HG02885 (cell line): ENCODE measurements at regions not wholly inside any gene's neighbourhood (a gene's known extent, or its start where the extent isn't known, plus 50 kb on each side); places are given as distances from the start of the nearest gene placed in this dataset.
A peak's percentile ranks its signal among the peaks of the same experiment; 100 is the strongest.

Experiments
- ATAC-seq: cut with Tn5 transposase; IDR thresholded peaks from one replicate; pipeline ENCODE4 v1.9.1; 2021; ENCODE audit warnings: mild to moderate bottlenecking; ENCODE audit not compliant: unreplicated experiment, poor library complexity

GRCh38 chr1:60425528-60425927 lies 352.0 kb upstream of the C1orf87 start:
- ATAC-seq = no peak

- no peak for ATAC-seq
Observed at GRCh38 chr1:60423146-60423780, 349.7 kb upstream of the C1orf87 start.

GRCh38 chr1:60421965-60422364 lies 348.4 kb upstream of the C1orf87 start:
- ATAC-seq = no peak

- no peak for ATAC-seq
Observed at GRCh38 chr1:60419023-60419422, 345.5 kb upstream of the C1orf87 start.

DNA sequence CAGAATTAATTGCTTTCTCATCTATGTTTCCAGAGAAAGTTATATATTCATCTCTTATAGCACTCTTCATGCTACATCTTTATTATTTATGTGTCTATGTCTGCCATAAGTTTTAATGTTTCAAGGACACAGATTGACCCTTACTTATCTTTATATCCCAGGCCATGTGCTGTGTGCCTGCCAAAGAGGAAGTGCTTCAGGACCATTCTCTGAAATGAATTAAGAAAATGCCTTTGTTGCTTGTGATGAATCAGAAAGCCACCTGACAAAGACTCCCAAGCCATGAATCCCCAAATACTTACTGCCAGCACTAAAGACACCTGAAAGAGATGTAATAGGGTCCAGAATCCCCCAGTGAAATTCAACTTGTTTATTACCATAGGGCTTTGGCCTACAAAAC lies 342.1 kb upstream of the C1orf87 start:
- no peak for ATAC-seq

GRCh38 chr1:60413091-60413490 lies 339.5 kb upstream of the C1orf87 start:
- ATAC-seq = no peak

- ATAC-seq = no peak
Observed at GRCh38 chr1:60411591-60411990, 338.0 kb upstream of the C1orf87 start.

- ATAC-seq = no peak
Observed at GRCh38 chr1:60402816-60403215, 329.2 kb upstream of the C1orf87 start.

DNA sequence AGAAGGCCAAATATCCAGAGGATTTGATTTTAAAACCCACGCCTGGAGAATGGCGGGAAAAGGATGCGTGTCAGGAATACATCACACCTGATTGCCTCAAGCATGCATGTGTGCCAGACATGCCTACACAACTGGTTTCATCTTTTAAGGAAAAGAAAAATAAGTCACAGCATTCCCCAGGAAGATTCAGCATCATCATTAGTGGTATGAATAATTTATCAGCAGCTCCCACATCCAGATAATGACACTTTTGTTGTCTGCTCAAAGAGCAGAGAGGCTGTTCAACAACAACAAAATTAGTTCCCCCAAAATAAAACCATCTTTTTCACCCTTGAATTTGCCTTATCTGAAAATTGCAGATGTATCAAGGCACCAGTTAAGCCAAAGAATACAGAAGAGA lies 328.6 kb upstream of the C1orf87 start:
- no peak for ATAC-seq

- ATAC-seq = no peak
Observed at GRCh38 chr1:60394436-60394835, 320.9 kb upstream of the C1orf87 start.

GRCh38 chr1:60390593-60391282 lies 317.2 kb upstream of the C1orf87 start:
- ATAC-seq = peak; percentile 53

- no peak for ATAC-seq
Observed at GRCh38 chr1:60388092-60388987, 314.8 kb upstream of the C1orf87 start.

GRCh38 chr1:60387175-60387574 lies 313.6 kb upstream of the C1orf87 start:
- ATAC-seq = no peak

GRCh38 chr1:60386249-60386648 lies 312.7 kb upstream of the C1orf87 start:
- ATAC-seq = no peak

GRCh38 chr1:60376196-60376595 lies 302.6 kb upstream of the C1orf87 start:
- ATAC-seq = no peak

DNA sequence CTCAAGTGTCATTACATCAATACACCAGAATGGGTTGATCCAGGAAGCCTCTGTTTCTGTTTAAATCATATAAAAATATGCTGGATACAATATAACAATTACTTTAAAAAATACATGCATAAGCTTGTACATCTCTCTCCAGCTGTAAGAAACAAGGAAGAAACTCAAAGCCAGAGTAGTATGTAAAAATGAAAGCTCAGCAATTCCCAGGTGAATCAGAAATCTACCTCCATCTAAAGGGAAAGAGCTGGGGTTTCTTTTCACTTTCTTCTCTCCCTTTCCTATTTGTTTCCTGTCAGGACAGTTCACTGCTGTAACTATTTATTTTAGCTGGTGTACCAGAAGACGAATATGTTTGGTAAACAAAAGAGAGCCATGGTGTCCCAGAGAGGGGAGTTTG lies 301.0 kb upstream of the C1orf87 start:
- no peak for ATAC-seq

- no peak for ATAC-seq
Observed at GRCh38 chr1:60367532-60367931, 294.0 kb upstream of the C1orf87 start.

DNA sequence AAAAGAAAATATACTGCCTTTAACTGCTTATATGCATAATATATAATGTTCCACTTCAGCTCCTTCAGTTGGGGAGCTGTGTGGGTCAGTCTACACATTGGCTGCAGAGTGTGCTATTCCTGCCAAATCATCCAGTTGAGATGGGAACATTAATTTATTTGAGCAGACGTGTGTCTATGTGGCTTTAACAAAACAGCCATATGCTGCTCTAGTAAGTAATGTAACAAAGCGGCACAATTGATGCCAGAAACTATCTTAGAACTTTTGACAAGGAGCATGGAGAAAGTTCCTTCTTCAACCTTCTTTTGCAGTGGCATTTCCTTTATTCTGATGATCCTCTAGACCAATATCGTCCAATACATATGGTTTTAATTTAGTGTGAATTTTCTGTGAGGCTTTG lies 285.9 kb upstream of the C1orf87 start:
- ATAC-seq = no peak

DNA sequence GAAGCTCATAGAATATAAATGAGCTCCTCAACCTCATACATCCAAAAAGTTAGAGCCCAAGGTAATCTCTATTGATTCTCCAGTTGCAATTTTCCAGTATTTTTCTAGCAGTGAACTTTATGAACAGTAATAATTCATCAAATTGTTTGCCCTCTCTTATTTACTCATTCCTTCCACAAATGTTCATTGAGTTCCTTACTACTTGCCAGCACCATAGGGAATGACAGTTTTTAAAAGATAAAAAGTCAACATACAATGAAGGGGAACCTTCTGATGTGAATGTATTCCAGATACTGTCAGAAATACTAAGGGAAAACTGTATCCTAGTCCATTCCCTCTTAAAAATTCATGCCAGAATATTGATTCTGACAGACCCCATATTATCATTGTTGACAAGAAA lies 277.0 kb upstream of the C1orf87 start:
- ATAC-seq = no peak

DNA sequence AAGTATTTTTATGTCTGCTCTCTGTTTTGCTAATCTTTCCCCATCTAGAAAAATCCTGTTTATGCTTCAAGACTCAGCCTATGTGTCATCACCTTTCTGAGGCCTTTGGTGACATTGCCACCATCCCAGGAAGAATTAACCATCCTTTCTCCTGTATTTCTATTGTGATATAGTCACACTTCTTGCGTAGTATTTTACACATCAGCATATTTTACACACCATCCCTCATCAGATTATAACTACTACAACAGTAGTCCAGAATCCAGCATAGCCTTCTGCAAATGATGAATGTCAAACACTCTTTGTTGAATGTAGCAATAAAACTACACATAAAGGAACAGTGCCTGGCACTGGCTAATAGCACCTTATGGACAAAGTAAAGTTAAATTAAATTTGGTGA lies 275.3 kb upstream of the C1orf87 start:
- ATAC-seq = no peak

- ATAC-seq = no peak
Observed at GRCh38 chr1:60345621-60346020, 272.1 kb upstream of the C1orf87 start.
